IMR-90 (cell line): ENCODE measurements at regions not wholly inside any gene's neighbourhood (a gene's known extent, or its start where the extent isn't known, plus 50 kb on each side); places are given as distances from the start of the nearest gene placed in this dataset.

Experiments
- ATAC-seq: fragments of 200-7000 bp; cut with Tn5 transposase; 2 replicates; pipeline ENCODE4 v1.9.1; 2020; ENCODE audit warnings: low read depth, mild to moderate bottlenecking, moderate library complexity
- BruUV-seq: library from RNA; stranded (reverse); fragments of 400-500 nt; replicated peaks from 2 replicates; lab custom pipeline; 2021; lab: Mats Ljungman, UMichigan
- CTCF ChIA-PET: fragments of 300-600 bp; formaldehyde crosslinking; extraction: SDS; loops from one replicate; lab custom pipeline; 2021; ENCODE audit warnings: antibody characterized with exemption; lab: Yijun Ruan, JAX
- POLR2A ChIA-PET: fragments of 300-600 bp; sonication (Branson Sonifier 250); formaldehyde crosslinking; loops from one replicate; lab custom pipeline; 2022; ENCODE audit warnings: antibody characterized with exemption; ENCODE audit not compliant: unreplicated experiment; lab: Charles Lee
- DNase-seq: peaks from one replicate; pipeline ENCODE4 v3.0.0; 2013
- H2AFZ ChIP-seq: replicated peaks from 2 replicates; pipeline ENCODE3; 2013; ENCODE audit warnings: low read length, mild to moderate bottlenecking; ENCODE audit not compliant: poor library complexity
- H2AK5ac ChIP-seq: 2 replicates; pipeline ENCODE4 v1.6.1; 2013; ENCODE audit warnings: low read depth, low read length, inconsistent platforms
- H2AK9ac ChIP-seq: replicated peaks from 2 replicates; pipeline ENCODE3; 2013; ENCODE audit warnings: mild to moderate bottlenecking, low read depth, low read length, moderate library complexity; ENCODE audit not compliant: poor library complexity
- H2BK120ac ChIP-seq: 2 replicates; pipeline ENCODE4 v1.6.1; 2013; ENCODE audit warnings: low read depth, low read length, inconsistent platforms
- H2BK15ac ChIP-seq: 3 replicates; pipeline ENCODE4 v1.6.1; 2013; ENCODE audit warnings: low read depth, low read length, inconsistent platforms
- H2BK20ac ChIP-seq: 2 replicates; pipeline ENCODE4 v1.6.1; 2013; ENCODE audit warnings: low read depth, mild to moderate bottlenecking, inconsistent platforms, low read length, moderate library complexity
- H2BK5ac ChIP-seq: 2 replicates; pipeline ENCODE4 v1.6.1; 2013; ENCODE audit warnings: mild to moderate bottlenecking, low read depth, low read length, inconsistent platforms; ENCODE audit not compliant: poor library complexity, severe bottlenecking
- H3K14ac ChIP-seq: replicated peaks from 2 replicates; pipeline ENCODE4 v1.6.1; 2013; ENCODE audit warnings: low read depth, low read length, inconsistent platforms
- H3K18ac ChIP-seq: 2 replicates; pipeline ENCODE4 v1.6.1; 2013; ENCODE audit warnings: low read depth, low read length, control low read depth
- H3K23ac ChIP-seq: 2 replicates; pipeline ENCODE4 v1.6.1; 2013; ENCODE audit warnings: low read depth, low read length, inconsistent platforms
- H3K27ac ChIP-seq: 2 replicates; pipeline ENCODE4 v1.5.1; 2013; ENCODE audit warnings: mild to moderate bottlenecking, control low read depth, low read length; ENCODE audit not compliant: insufficient read depth
- H3K27me3 ChIP-seq: 2 replicates; pipeline ENCODE4 v1.6.1; 2013; ENCODE audit warnings: low read length; ENCODE audit not compliant: control insufficient read depth, insufficient read depth
- H3K36me3 ChIP-seq: 2 replicates; pipeline ENCODE4 v1.6.1; 2013; ENCODE audit warnings: low read length, mixed read lengths; ENCODE audit not compliant: control insufficient read depth, insufficient read depth
- H3K4ac ChIP-seq: 2 replicates; pipeline ENCODE4 v1.6.1; 2013; ENCODE audit warnings: low read depth, low read length, inconsistent platforms
- H3K4me1 ChIP-seq: 2 replicates; pipeline ENCODE4 v1.6.1; 2013; ENCODE audit warnings: low read length, mixed read lengths; ENCODE audit not compliant: control insufficient read depth, insufficient read depth
- H3K4me2 ChIP-seq: 2 replicates; pipeline ENCODE4 v1.6.1; 2013; ENCODE audit warnings: low read depth, mild to moderate bottlenecking, control low read depth, low read length, moderate library complexity
- H3K4me3 ChIP-seq: 2 replicates; pipeline ENCODE4 v1.5.1; 2013; ENCODE audit warnings: low read depth, mild to moderate bottlenecking, control low read depth, low read length, moderate library complexity; ENCODE audit not compliant: insufficient read depth
- H3K56ac ChIP-seq: 2 replicates; pipeline ENCODE4 v1.6.1; 2013; ENCODE audit warnings: low read length, inconsistent platforms; ENCODE audit not compliant: insufficient read depth; ENCODE audit errors: extremely low read depth
- H3K79me1 ChIP-seq, 2 experiments: 2 replicates each; pipeline ENCODE4 v1.6.1; 2013; ENCODE audit warnings: low read length in 2 of 2, inconsistent platforms in 1 of 2, low read depth in 1 of 2
- H3K9ac ChIP-seq: 2 replicates; pipeline ENCODE4 v1.6.1; 2013; ENCODE audit warnings: low read depth, low read length, control low read depth
- H3K9me1 ChIP-seq: 2 replicates; pipeline ENCODE4 v1.6.1; 2013; ENCODE audit warnings: low read length, inconsistent platforms; ENCODE audit not compliant: insufficient read depth
- H3K9me3 ChIP-seq: 2 replicates; pipeline ENCODE4 v1.6.1; 2013; ENCODE audit warnings: low read length; ENCODE audit not compliant: control insufficient read depth, insufficient read depth
- H4K20me1 ChIP-seq: 2 replicates; pipeline ENCODE4 v1.6.1; 2013; ENCODE audit warnings: low read length, inconsistent platforms; ENCODE audit not compliant: insufficient read depth
- H4K5ac ChIP-seq: 2 replicates; pipeline ENCODE4 v1.6.1; 2013; ENCODE audit warnings: mild to moderate bottlenecking, low read depth, low read length, control low read depth
- H4K8ac ChIP-seq, 2 experiments: 2 replicates each; pipeline ENCODE4 v1.6.1; 2013; ENCODE audit warnings: low read depth in 2 of 2, low read length in 2 of 2, control low read depth in 1 of 2, inconsistent platforms in 1 of 2
- H4K91ac ChIP-seq: 2 replicates; pipeline ENCODE4 v1.6.1; 2013; ENCODE audit warnings: low read depth, low read length, inconsistent platforms; ENCODE audit not compliant: insufficient read depth
- MAFK ChIP-seq: IDR thresholded peaks from 2 replicates; pipeline ENCODE4 v1.6.1; 2012; ENCODE audit warnings: low read depth, low read length, improper control_type of control experiment
- POLR2A ChIP-seq: IDR thresholded peaks from 2 replicates; pipeline ENCODE4 v1.6.1; 2012; ENCODE audit warnings: mild to moderate bottlenecking, low read depth, low read length
- WGBS, 2 experiments: methylation state at CpG; one replicate each; pipeline versions ENCODE4 v1.1.5 to v1.1.7; 2013; ENCODE audit warnings: missing lambda C conversion rate in 2 of 2; ENCODE audit not compliant: insufficient read length in 1 of 2; ENCODE audit errors: extremely low coverage in 2 of 2; 5-methylcytosine and 5-hydroxymethylcytosine counted together
- dilution Hi-C: fragments of 300-500 bp; cut with HindIII; formaldehyde crosslinking; loops from one replicate; pipeline ENCODE4 v1.14.3; 2018; ENCODE audit warnings: low sequenced_read_pairs; ENCODE audit not compliant: unreplicated experiment
- in situ Hi-C: fragments of 300-500 bp; cut with MboI; formaldehyde crosslinking; loops from 3 replicates; pipeline ENCODE4 v1.14.3; 2019; ENCODE audit warnings: low sequenced_read_pairs, inconsistent platforms, mixed read lengths
- intact Hi-C: fragments of 100-400 bp; cut with micrococcal nuclease; formaldehyde crosslinking; loops from 2 replicates; pipeline ENCODE4 v1.10.0; 2022

DNA sequence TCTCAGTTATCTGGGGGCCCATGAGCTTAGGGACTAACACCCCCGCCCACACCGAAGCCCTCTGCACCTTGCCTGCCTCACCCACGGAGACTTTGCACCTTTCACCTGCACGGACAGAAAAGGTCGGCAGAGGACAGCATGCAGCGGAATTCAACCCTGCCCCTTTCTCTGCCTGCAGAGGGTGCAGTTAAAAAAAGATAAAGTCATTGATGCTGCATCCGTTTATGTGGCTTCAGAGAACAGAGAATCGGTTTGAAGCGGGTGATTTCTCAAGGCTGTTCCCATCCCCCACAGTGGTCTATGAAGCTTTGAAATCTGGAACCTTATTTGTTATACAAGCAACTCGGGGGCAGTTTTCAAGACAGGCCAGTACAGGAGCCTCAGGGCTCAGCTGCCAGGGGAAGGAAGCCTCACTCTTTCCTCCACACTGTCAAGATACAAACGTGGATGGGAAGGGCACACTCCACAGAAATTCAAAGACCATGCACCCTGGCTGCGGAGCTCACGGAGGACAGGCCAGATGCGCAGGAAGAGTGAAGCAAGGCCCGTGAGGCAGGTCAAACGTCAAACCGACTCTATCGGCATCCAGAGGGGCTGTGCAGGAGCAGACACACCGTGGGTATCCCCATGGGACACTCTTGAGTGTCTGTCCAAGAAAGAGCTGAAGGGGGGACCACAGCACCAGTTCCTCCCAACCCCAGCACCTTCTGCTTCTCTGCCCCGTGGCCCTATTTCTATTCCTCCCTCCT is 66.3 kb downstream of the INSIG1 start:
- Histone ChIP-seq H4K91ac (no peak overlapping the region), H3K18ac (no peak overlapping the region), H3K9me3 (no peaks in the 10 kb centered on the region), H3K14ac (no peak overlapping the region), H3K4ac (no peak overlapping the region), H2BK20ac (no peak overlapping the region), H2AK9ac (no peak overlapping the region), H3K79me1 (no peaks in the 10 kb centered on the region), H2BK5ac (no peak overlapping the region), H4K20me1 (no peaks in the 10 kb centered on the region), H3K36me3 (no peaks in the 10 kb centered on the region), H3K27ac (no peak overlapping the region), H2AFZ (no peak overlapping the region), H3K4me1 (no peaks in the 10 kb centered on the region), H3K23ac (no peak overlapping the region), H3K56ac (no peak overlapping the region), H3K4me3 (no peak overlapping the region), H2BK15ac (no peak overlapping the region), H3K9ac (no peak overlapping the region), H4K5ac (no peak overlapping the region), H3K4me2 (no peak overlapping the region), H3K27me3 (peaks cover 51% of the 10 kb centered on the region), H4K8ac (no peak overlapping the region), H3K9me1 (no peaks in the 10 kb centered on the region), H2AK5ac (no peak overlapping the region), H2BK120ac (no peak overlapping the region)
- intact Hi-C loops = no loop called here
- ATAC-seq = no peak
- dilution Hi-C loops = no loop called here
- POLR2A ChIA-PET = no interaction called here
- no TSS peak for BruUV-seq
- no peak for DNase-seq
- CTCF ChIA-PET = interaction anchor here (1.7 kb wide), 1 partner anchor 19 kb away, joined by 6 read pairs; no protein-coding TSS in a partner anchor
- in situ Hi-C loops = no loop called here
- 48% methylated on average over 6 of the region's 20 CpGs; no CpG with 5 or more reads in 1 of the 2 experiments for WGBS, 2 experiments
- TF ChIP-seq POLR2A (no peak), MAFK (no peak)
